Neural progenitor cell (in vitro differentiated cells): ENCODE measurements at regions not wholly inside any gene's neighbourhood (a gene's known extent, or its start where the extent isn't known, plus 50 kb on each side); places are given as distances from the start of the nearest gene placed in this dataset.

ENCODE experiments used
- DNase-seq: peaks from one replicate; pipeline ENCODE4 v3.0.0-alpha.2; 2016; ENCODE audit warnings: low spot score
- H2AFZ ChIP-seq: fragments of 200-600 bp; sonication (generic); replicated peaks from 2 replicates; pipeline ENCODE4 v1.6.1; 2016; ENCODE audit warnings: antibody characterized with exemption
- H3F3A ChIP-seq: fragments of 200-600 bp; sonication (generic); 2 replicates; pipeline ENCODE4 v1.6.1; 2016; ENCODE audit warnings: antibody characterized with exemption, low read depth
- H3K27ac ChIP-seq: fragments of 200-600 bp; sonication (generic); 2 replicates; pipeline ENCODE4 v1.5.1; 2016; ENCODE audit warnings: mild to moderate bottlenecking
- H3K27me3 ChIP-seq: fragments of 200-600 bp; sonication (generic); 2 replicates; pipeline ENCODE4 v1.6.1; 2016; ENCODE audit warnings: mild to moderate bottlenecking, moderate library complexity
- H3K36me3 ChIP-seq: fragments of 200-600 bp; sonication (generic); 2 replicates; pipeline ENCODE4 v1.5.1; 2016
- H3K4me1 ChIP-seq: fragments of 200-600 bp; sonication (generic); 2 replicates; pipeline ENCODE4 v1.6.1; 2016; ENCODE audit warnings: mixed run types
- H3K4me2 ChIP-seq: fragments of 200-600 bp; sonication (generic); 2 replicates; pipeline ENCODE4 v1.6.1; 2016
- H3K4me3 ChIP-seq: fragments of 200-600 bp; sonication (generic); 2 replicates; pipeline ENCODE4 v1.5.1; 2016
- H3K79me2 ChIP-seq: fragments of 200-600 bp; sonication (generic); 2 replicates; pipeline ENCODE4 v1.6.1; 2016; ENCODE audit warnings: low read depth
- H3K9ac ChIP-seq: fragments of 200-600 bp; sonication (generic); 2 replicates; pipeline ENCODE4 v1.6.1; 2016
- H3K9me3 ChIP-seq: fragments of 200-600 bp; sonication (generic); 2 replicates; pipeline ENCODE4 v1.5.1; 2016; ENCODE audit warnings: low read depth
- H4K20me1 ChIP-seq: fragments of 200-600 bp; sonication (generic); 2 replicates; pipeline ENCODE4 v1.6.1; 2016; ENCODE audit warnings: low read depth
- H3K27ac Mint-ChIP-seq: 3 replicates; pipeline ENCODE4 v1.8.0; 2021; ENCODE audit warnings: mixed read lengths
- H3K27me3 Mint-ChIP-seq: 2 replicates; pipeline ENCODE4 v1.8.0; 2022; ENCODE audit warnings: low read depth, mild to moderate bottlenecking, inconsistent platforms, moderate library complexity, mixed read lengths; ENCODE audit not compliant: insufficient read depth
- H3K36me3 Mint-ChIP-seq: 3 replicates; pipeline ENCODE4 v1.8.0; 2021; ENCODE audit warnings: mixed read lengths
- H3K4me1 Mint-ChIP-seq: 3 replicates; pipeline ENCODE4 v1.8.0; 2021; ENCODE audit warnings: mixed read lengths
- H3K4me3 Mint-ChIP-seq: 3 replicates; pipeline ENCODE4 v1.8.0; 2021; ENCODE audit warnings: mild to moderate bottlenecking, moderate library complexity, mixed read lengths
- H3K9me3 Mint-ChIP-seq: 3 replicates; pipeline ENCODE4 v1.8.0; 2020; ENCODE audit warnings: mixed read lengths
- EZH2 ChIP-seq: fragments of 200-600 bp; sonication (generic); IDR thresholded peaks from 2 replicates; pipeline ENCODE4 v1.6.1; 2017; ENCODE audit warnings: antibody characterized with exemption, mild to moderate bottlenecking, moderate library complexity
- EZH2phosphoT487 ChIP-seq: fragments of 200-600 bp; sonication (generic); IDR thresholded peaks from 2 replicates; pipeline ENCODE4 v1.6.1; 2017; ENCODE audit warnings: antibody characterized with exemption
- TF ChIP-seq, protein P1 (sequence below): fragments of 200-600 bp; sonication (generic); IDR thresholded peaks from 2 replicates; pipeline ENCODE4 v1.5.1; 2017; ENCODE audit warnings: antibody characterized with exemption, mild to moderate bottlenecking

DNA sequence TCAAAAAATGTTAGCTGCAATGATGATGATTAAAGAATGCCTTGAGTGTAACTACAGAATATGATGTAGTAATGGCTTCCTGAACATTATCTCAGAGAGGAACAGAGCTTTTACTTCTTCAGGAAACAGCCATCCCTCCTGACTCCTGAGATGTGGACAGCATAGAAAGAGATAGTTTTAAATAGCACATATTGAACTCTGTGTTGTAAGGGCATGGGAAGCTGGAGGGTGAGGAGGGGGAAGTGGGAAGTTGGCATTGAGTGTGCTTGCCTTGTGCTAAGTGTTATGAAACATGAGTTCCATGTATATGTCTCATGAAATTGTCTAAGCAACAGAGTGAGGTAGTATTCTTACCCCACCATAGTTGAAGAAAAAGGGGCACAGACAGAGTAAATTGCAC, 161.5 kb upstream of the SLC28A3 start:
- H3K36me3 Mint-ChIP-seq, result no peaks in the 10 kb centered on the region
- Histone ChIP-seq H3K9me3 (no peaks in the 10 kb centered on the region), H3K79me2 (no peaks in the 10 kb centered on the region), H4K20me1 (no peaks in the 10 kb centered on the region), H3K36me3 (no peaks in the 10 kb centered on the region), H3F3A (no peaks in the 10 kb centered on the region), H3K27ac (no peak overlapping the region), H3K4me3 (no peak overlapping the region), H3K27me3 (no peaks in the 10 kb centered on the region), H3K9ac (no peak overlapping the region), H3K4me1 (peaks cover 4% of the 10 kb centered on the region), H2AFZ (no peak overlapping the region), H3K4me2 (no peak overlapping the region)
- no peak for DNase-seq
- H3K27me3 Mint-ChIP-seq, result no peaks in the 10 kb centered on the region
- H3K4me3 Mint-ChIP-seq, result no peak overlapping the region
- H3K9me3 Mint-ChIP-seq, result peaks cover 15% of the 10 kb centered on the region
- H3K27ac Mint-ChIP-seq, result no peak overlapping the region
- peaks cover 6% of the 10 kb centered on the region for H3K4me1 Mint-ChIP-seq
- TF ChIP-seq, protein P1, sequence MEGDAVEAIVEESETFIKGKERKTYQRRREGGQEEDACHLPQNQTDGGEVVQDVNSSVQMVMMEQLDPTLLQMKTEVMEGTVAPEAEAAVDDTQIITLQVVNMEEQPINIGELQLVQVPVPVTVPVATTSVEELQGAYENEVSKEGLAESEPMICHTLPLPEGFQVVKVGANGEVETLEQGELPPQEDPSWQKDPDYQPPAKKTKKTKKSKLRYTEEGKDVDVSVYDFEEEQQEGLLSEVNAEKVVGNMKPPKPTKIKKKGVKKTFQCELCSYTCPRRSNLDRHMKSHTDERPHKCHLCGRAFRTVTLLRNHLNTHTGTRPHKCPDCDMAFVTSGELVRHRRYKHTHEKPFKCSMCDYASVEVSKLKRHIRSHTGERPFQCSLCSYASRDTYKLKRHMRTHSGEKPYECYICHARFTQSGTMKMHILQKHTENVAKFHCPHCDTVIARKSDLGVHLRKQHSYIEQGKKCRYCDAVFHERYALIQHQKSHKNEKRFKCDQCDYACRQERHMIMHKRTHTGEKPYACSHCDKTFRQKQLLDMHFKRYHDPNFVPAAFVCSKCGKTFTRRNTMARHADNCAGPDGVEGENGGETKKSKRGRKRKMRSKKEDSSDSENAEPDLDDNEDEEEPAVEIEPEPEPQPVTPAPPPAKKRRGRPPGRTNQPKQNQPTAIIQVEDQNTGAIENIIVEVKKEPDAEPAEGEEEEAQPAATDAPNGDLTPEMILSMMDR, result no peak
- no peak for TF ChIP-seq EZH2
- no peak for TF ChIP-seq EZH2phosphoT487

GRCh38 chr9:84504360-84504759, 163.8 kb upstream of the SLC28A3 start:
- H2AFZ ChIP-seq, result no peak overlapping the region
- H3K36me3 Mint-ChIP-seq, result no peaks in the 10 kb centered on the region
- H3K79me2 ChIP-seq, result no peaks in the 10 kb centered on the region
- H3K27ac Mint-ChIP-seq, result no peak overlapping the region
- H3K4me3 ChIP-seq, result no peak overlapping the region
- no peak overlapping the region for H3K27ac ChIP-seq
- H3K4me3 Mint-ChIP-seq, result no peak overlapping the region
- TF ChIP-seq EZH2 (no peak), EZH2phosphoT487 (no peak)
- TF ChIP-seq, protein P1, result no peak
- peaks cover 21% of the 10 kb centered on the region for H3K9me3 Mint-ChIP-seq
- peaks cover 6% of the 10 kb centered on the region for H3K4me1 Mint-ChIP-seq
- peaks cover 4% of the 10 kb centered on the region for H3K4me1 ChIP-seq
- no peaks in the 10 kb centered on the region for H3F3A ChIP-seq
- no peaks in the 10 kb centered on the region for H3K9me3 ChIP-seq
- H3K27me3 Mint-ChIP-seq, result no peaks in the 10 kb centered on the region
- no peak for DNase-seq
- H3K36me3 ChIP-seq, result no peaks in the 10 kb centered on the region
- no peak overlapping the region for H3K9ac ChIP-seq
- H3K27me3 ChIP-seq, result no peaks in the 10 kb centered on the region
- H3K4me2 ChIP-seq, result no peak overlapping the region
- no peaks in the 10 kb centered on the region for H4K20me1 ChIP-seq

GRCh38 chr9:84511651-84512050, 157.9 kb upstream of the NTRK2 start:
- H3K4me1 ChIP-seq, result no peaks in the 10 kb centered on the region
- H3K79me2 ChIP-seq, result no peaks in the 10 kb centered on the region
- H3F3A ChIP-seq, result no peaks in the 10 kb centered on the region
- no peaks in the 10 kb centered on the region for H3K36me3 ChIP-seq
- no peak overlapping the region for H3K9ac ChIP-seq
- Mint-ChIP-seq H3K9me3 (peaks cover 10% of the 10 kb centered on the region), H3K27me3 (no peaks in the 10 kb centered on the region), H3K4me1 (peaks cover 4% of the 10 kb centered on the region), H3K27ac (no peak overlapping the region), H3K4me3 (no peak overlapping the region), H3K36me3 (no peaks in the 10 kb centered on the region)
- no peaks in the 10 kb centered on the region for H3K27me3 ChIP-seq
- H3K4me3 ChIP-seq, result no peak overlapping the region
- H3K27ac ChIP-seq, result no peak overlapping the region
- H3K4me2 ChIP-seq, result no peak overlapping the region
- H4K20me1 ChIP-seq, result no peaks in the 10 kb centered on the region
- DNase-seq, result no peak
- no peaks in the 10 kb centered on the region for H3K9me3 ChIP-seq
- TF ChIP-seq, protein P1, result no peak
- no peak for TF ChIP-seq EZH2
- TF ChIP-seq EZH2phosphoT487, result no peak
- no peak overlapping the region for H2AFZ ChIP-seq
